Tibial nerve (tissue), 4 donors: ENCODE measurements at regions not wholly inside any gene's neighbourhood (a gene's known extent, or its start where the extent isn't known, plus 50 kb on each side); places are given as distances from the start of the nearest gene placed in this dataset.
"Not testable (repeated sequence)": the region's sequence is repeated elsewhere in the genome, so short reads cannot be mapped to it uniquely, and the experiment has no call there.

Experiments
- DNase-seq, 2 donors: peaks; one replicate each; pipeline ENCODE4 v3.0.0-alpha.2; 2019; ENCODE audit warnings: low spot score in 2 of 2
- H3K27ac ChIP-seq, 4 donors: fragments of 200-600 bp; sonication (generic) in 3 of 4; one replicate each; pipeline ENCODE4 v1.5.1; 2017 to 2019; ENCODE audit warnings: mild to moderate bottlenecking in 1 of 4
- H3K27me3 ChIP-seq, 2 donors: fragments of 200-600 bp; sonication (generic) in 1 of 2; one replicate each; pipeline versions ENCODE4 v1.5.1 to v1.6.0; 2017 to 2019
- H3K36me3 ChIP-seq, 3 donors: fragments of 200-600 bp; sonication (generic); one replicate each; pipeline ENCODE4 v1.5.1; 2018 to 2019
- H3K4me1 ChIP-seq, 4 donors: fragments of 200-600 bp; sonication (generic) in 3 of 4; one replicate each; pipeline ENCODE4 v1.5.1; 2017 to 2019
- H3K4me3 ChIP-seq, 4 donors: fragments of 200-600 bp; sonication (generic) in 3 of 4; one replicate each; pipeline ENCODE4 v1.5.1; 2017 to 2019; ENCODE audit warnings: mild to moderate bottlenecking in 1 of 4, moderate library complexity in 1 of 4
- H3K9me3 ChIP-seq, 4 donors: fragments of 200-600 bp; sonication (generic) in 3 of 4; one replicate each; pipeline ENCODE4 v1.5.1; 2017 to 2019
- CTCF ChIP-seq, 5 experiments: fragments of 200-600 bp in 3 of 5; fragments of 450-650 bp in 2 of 5; sonication (generic) in 3 of 5; IDR thresholded peaks; one replicate each; pipeline ENCODE4 v1.5.1; 2016 to 2019; ENCODE audit warnings: antibody characterized with exemption in 5 of 5, mild to moderate bottlenecking in 3 of 5, moderate library complexity in 2 of 5
- EP300 ChIP-seq, 2 donors: sonication (generic); formaldehyde crosslinking; IDR thresholded peaks; one replicate each; pipeline ENCODE4 v1.6.1; 2017; ENCODE audit warnings: antibody characterized with exemption in 2 of 2, mild to moderate bottlenecking in 1 of 2
- POLR2A ChIP-seq, 2 donors: fragments of 450-650 bp; IDR thresholded peaks; one replicate each; pipeline ENCODE4 v1.6.1; 2017; ENCODE audit warnings: antibody characterized with exemption in 2 of 2, mild to moderate bottlenecking in 2 of 2, moderate library complexity in 2 of 2
- WGBS, 2 donors: methylation state at CpG; one replicate each; pipeline ENCODE4 v1.1.5; 2018; 5-methylcytosine and 5-hydroxymethylcytosine counted together

- Histone ChIP-seq H3K27me3 (no peaks in the 10 kb centered on the region), H3K9me3 (no peaks in the 10 kb centered on the region), H3K4me3 (no peak overlapping the region), H3K27ac (no peak overlapping the region), H3K36me3 (no peaks in the 10 kb centered on the region), H3K4me1 (no peaks in the 10 kb centered on the region)
- WGBS, 2 donors, result 69 to 79% methylated on average over 4 of the region's 4 CpGs
- DNase-seq, result no peak
- TF ChIP-seq CTCF (IDR thresholded peaks at IDR 0.05) (no peak), POLR2A (IDR thresholded peaks at IDR 0.05) (no peak), EP300 (IDR thresholded peaks at IDR 0.05) (no peak)
These were observed 71.6 kb downstream of the TFAP2A start for GRCh38 chr6:10343320-10343719.

- Histone ChIP-seq H3K9me3 (no peaks in the 10 kb centered on the region), H3K36me3 (no peaks in the 10 kb centered on the region), H3K4me3 (no peak overlapping the region), H3K27ac (no peak overlapping the region), H3K27me3 (no peaks in the 10 kb centered on the region), H3K4me1 (no peaks in the 10 kb centered on the region)
- no peak for TF ChIP-seq POLR2A (IDR thresholded peaks at IDR 0.05)
- TF ChIP-seq CTCF (IDR thresholded peaks at IDR 0.05), result no peak
- no peak for TF ChIP-seq EP300 (IDR thresholded peaks at IDR 0.05)
- 68 to 74% methylated on average over 4 of the region's 4 CpGs for WGBS, 2 donors
- DNase-seq, result no peak
These were observed 73.3 kb downstream of the TFAP2A start for GRCh38 chr6:10341605-10342004.

GRCh38 chr6:10338151-10338550 lies 76.7 kb downstream of the TFAP2A start:
- H3K4me1 ChIP-seq, result no peaks in the 10 kb centered on the region
- H3K4me3 ChIP-seq, result no peak overlapping the region
- no peak for TF ChIP-seq EP300 (IDR thresholded peaks at IDR 0.05)
- TF ChIP-seq POLR2A (IDR thresholded peaks at IDR 0.05), result no peak
- no peak for TF ChIP-seq CTCF (IDR thresholded peaks at IDR 0.05)
- H3K27ac ChIP-seq, result no peak overlapping the region
- WGBS, 2 donors, result 89 to 90% methylated on average over 16 of the region's 16 CpGs
- H3K9me3 ChIP-seq, result no peaks in the 10 kb centered on the region
- no peaks in the 10 kb centered on the region for H3K36me3 ChIP-seq
- no peak for DNase-seq
- H3K27me3 ChIP-seq, result no peaks in the 10 kb centered on the region

GRCh38 chr6:10337376-10337775 lies 77.5 kb downstream of the TFAP2A start:
- not testable (repeated sequence) for H3K9me3 ChIP-seq, H3K4me3 ChIP-seq, H3K36me3 ChIP-seq, H3K27me3 ChIP-seq, H3K27ac ChIP-seq, H3K4me1 ChIP-seq, DNase-seq
- 96 to 98% methylated on average over 10 to 19 of the region's 27 CpGs for WGBS, 2 donors

- no peaks in the 10 kb centered on the region for H3K4me1 ChIP-seq
- no peak overlapping the region for H3K27ac ChIP-seq
- WGBS, 2 donors, result 88% methylated on average over 4 of the region's 4 CpGs
- H3K27me3 ChIP-seq, result no peaks in the 10 kb centered on the region
- TF ChIP-seq POLR2A (IDR thresholded peaks at IDR 0.05) (no peak), EP300 (IDR thresholded peaks at IDR 0.05) (no peak), CTCF (IDR thresholded peaks at IDR 0.05) (no peak)
- DNase-seq, result no peak
- no peaks in the 10 kb centered on the region for H3K36me3 ChIP-seq
- H3K4me3 ChIP-seq, result no peak overlapping the region
- H3K9me3 ChIP-seq, result no peaks in the 10 kb centered on the region
These were observed 82.8 kb downstream of the TFAP2A start for GRCh38 chr6:10332111-10332510.

GRCh38 chr6:10331334-10331968 lies 83.4 kb downstream of the TFAP2A start:
- Histone ChIP-seq H3K36me3 (no peaks in the 10 kb centered on the region), H3K9me3 (no peaks in the 10 kb centered on the region), H3K27me3 (no peaks in the 10 kb centered on the region), H3K27ac (no peak overlapping the region), H3K4me3 (no peak overlapping the region), H3K4me1 (no peaks in the 10 kb centered on the region)
- no peak for DNase-seq
- no peak for TF ChIP-seq POLR2A (IDR thresholded peaks at IDR 0.05)
- no peak for TF ChIP-seq CTCF (IDR thresholded peaks at IDR 0.05)
- no peak for TF ChIP-seq EP300 (IDR thresholded peaks at IDR 0.05)
- WGBS, 2 donors, result 70 to 72% methylated on average over 8 of the region's 8 CpGs
